ENCODE measurements at regions not wholly inside any gene's neighbourhood (a gene's known extent, or its start where the extent isn't known, plus 50 kb on each side); places are given as distances from the start of the nearest gene placed in this dataset.
"Not testable (repeated sequence)": the region's sequence is repeated elsewhere in the genome, so short reads cannot be mapped to it uniquely, and the experiment has no call there.

DNA sequence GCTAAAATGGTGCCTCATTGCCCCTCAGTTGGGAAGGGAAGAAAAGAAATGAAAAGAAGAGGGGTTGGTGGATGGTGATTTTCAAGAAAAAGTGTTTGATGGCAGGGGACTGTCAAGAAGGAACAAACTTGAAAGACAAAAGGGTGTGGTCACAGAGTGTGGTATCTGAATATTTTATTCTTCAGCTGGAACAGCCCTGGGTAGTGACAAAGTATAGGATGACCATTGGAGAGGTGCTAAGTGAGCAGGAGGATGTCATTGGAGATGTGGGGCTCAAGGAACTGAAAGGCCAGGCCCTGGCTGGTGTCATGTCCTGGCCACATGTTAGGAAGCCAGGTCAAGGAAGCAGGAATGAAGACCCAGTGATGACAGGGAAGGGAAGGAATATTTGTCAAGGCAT is 71.0 kb upstream of the CD55 start:
- TF ChIP-seq, protein P1, sequence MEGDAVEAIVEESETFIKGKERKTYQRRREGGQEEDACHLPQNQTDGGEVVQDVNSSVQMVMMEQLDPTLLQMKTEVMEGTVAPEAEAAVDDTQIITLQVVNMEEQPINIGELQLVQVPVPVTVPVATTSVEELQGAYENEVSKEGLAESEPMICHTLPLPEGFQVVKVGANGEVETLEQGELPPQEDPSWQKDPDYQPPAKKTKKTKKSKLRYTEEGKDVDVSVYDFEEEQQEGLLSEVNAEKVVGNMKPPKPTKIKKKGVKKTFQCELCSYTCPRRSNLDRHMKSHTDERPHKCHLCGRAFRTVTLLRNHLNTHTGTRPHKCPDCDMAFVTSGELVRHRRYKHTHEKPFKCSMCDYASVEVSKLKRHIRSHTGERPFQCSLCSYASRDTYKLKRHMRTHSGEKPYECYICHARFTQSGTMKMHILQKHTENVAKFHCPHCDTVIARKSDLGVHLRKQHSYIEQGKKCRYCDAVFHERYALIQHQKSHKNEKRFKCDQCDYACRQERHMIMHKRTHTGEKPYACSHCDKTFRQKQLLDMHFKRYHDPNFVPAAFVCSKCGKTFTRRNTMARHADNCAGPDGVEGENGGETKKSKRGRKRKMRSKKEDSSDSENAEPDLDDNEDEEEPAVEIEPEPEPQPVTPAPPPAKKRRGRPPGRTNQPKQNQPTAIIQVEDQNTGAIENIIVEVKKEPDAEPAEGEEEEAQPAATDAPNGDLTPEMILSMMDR (IDR thresholded peaks at IDR 0.05): no peak
- no peak for TF ChIP-seq POLR2A (IDR thresholded peaks at IDR 0.05)
- H3K4me3 ChIP-seq: no peak overlapping the region
- H3K9me3 ChIP-seq: no peaks in the 10 kb centered on the region
- no peak overlapping the region for H3K27ac ChIP-seq
- no peaks in the 10 kb centered on the region for H3K4me1 ChIP-seq
- intact Hi-C loops (cut with DNase I; ENCODE audit: low total_unique reads): no loop called here
- H3K36me3 ChIP-seq (ENCODE audit: low read depth, missing control alignments): no peaks in the 10 kb centered on the region
- no peak for DNase-seq
- no peaks in the 10 kb centered on the region for H3K27me3 ChIP-seq

DNA sequence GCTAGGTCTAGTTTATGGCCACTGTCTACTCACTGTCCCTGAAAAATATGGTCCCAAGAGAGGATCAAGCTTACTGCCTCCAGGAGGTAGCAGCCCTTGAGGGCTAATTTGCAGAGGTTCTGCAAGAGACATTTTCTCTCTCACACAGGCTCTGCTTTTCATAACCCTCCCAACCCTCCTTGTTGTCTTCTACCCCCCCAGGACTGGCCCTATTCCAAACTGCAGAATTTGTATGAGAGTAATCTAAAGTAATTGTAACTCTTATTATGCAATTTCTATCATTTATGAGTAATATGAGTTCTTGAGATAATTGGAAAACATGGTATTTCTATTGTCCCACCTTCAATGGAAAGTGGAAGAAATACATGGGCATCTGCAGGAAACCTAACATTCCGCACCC is 70.4 kb upstream of the CD55 start:
- no peak overlapping the region for H3K4me3 ChIP-seq
- no peaks in the 10 kb centered on the region for H3K9me3 ChIP-seq
- no peaks in the 10 kb centered on the region for H3K4me1 ChIP-seq
- WGBS, 2 donors: 89 to 97% methylated on average over 1 of the region's 1 CpG
- H3K36me3 ChIP-seq (ENCODE audit: low read depth, missing control alignments): no peaks in the 10 kb centered on the region
- no peak for TF ChIP-seq POLR2A (IDR thresholded peaks at IDR 0.05)
- TF ChIP-seq, protein P1 (IDR thresholded peaks at IDR 0.05): no peak
- H3K27me3 ChIP-seq: no peaks in the 10 kb centered on the region
- DNase-seq: no peak
- H3K27ac ChIP-seq: no peak overlapping the region
- intact Hi-C loops (cut with DNase I; ENCODE audit: low total_unique reads): no loop called here

DNA sequence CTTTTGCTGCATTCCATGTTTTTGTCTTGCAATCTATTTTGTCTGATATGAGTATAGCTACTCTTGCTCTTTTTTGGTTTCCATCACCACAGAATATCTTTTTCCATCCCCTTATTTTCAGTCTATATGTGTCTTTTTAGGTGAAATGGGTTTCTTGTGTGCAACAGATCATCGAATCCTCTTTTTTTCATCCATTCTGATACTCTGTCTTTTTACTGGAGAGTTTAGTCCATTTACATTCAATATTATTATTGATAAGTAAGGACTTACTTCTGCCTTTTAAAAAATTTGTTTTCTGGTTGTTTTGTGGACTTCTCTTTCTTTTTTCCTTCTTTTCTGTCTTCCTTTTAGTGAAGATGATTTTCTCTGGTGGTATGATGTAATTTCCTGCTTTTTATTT is 64.6 kb upstream of the CD55 start:
- no peak for DNase-seq
- H3K36me3 ChIP-seq (ENCODE audit: low read depth, missing control alignments): no peaks in the 10 kb centered on the region
- 91 to 97% methylated on average over 1 of the region's 1 CpG for WGBS, 2 donors
- no peaks in the 10 kb centered on the region for H3K4me1 ChIP-seq
- H3K27ac ChIP-seq: no peak overlapping the region
- no peak overlapping the region for H3K4me3 ChIP-seq
- intact Hi-C loops (cut with DNase I; ENCODE audit: low total_unique reads): no loop called here
- H3K27me3 ChIP-seq: no peaks in the 10 kb centered on the region
- no peaks in the 10 kb centered on the region for H3K9me3 ChIP-seq
- TF ChIP-seq, protein P1 (IDR thresholded peaks at IDR 0.05): no peak
- no peak for TF ChIP-seq POLR2A (IDR thresholded peaks at IDR 0.05)

DNA sequence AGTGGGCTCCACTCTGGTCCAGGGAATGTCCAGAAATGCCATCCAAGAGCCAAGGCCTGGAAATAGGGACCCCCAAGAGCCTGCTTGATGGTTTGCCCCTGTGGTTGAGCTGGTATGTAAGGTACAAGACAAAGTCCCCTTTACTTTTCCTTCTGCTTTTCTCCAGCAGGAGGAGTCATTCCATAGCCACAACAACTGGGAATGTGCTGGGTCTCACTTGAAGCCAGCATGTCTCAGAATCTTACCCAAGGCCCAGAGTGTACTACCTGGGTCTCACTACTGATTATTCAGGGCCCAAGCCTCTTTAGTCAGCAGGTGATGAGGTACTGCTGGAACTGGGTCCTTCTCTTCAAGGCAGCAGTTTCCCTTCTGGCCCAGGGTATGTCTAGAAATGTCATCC is 62.1 kb upstream of the CD55 start:
- no peaks in the 10 kb centered on the region for H3K36me3 ChIP-seq (ENCODE audit: low read depth, missing control alignments)

DNA sequence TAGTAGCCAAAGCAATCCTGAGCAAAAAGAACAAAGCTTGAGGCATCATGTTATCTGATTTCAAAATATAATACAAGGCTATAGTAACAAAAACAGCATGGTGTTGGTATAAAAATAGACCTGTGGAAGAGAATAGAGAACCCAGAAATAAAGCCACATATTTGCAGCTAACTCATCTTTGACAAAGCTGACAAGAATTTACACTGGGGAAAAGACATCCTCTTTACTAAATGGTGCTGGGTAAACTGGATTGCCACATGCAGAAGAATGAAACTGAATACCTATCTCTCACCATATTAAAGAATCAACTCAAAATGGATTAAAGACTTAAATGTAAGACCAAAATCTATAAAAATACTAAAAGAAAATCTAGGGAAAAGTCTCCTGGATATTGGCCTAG is 59.5 kb upstream of the CD55 start:
- Histone ChIP-seq H3K27ac (no peak overlapping the region), H3K9me3 (no peaks in the 10 kb centered on the region), H3K4me1 (no peaks in the 10 kb centered on the region), H3K27me3 (no peaks in the 10 kb centered on the region), H3K36me3 (ENCODE audit: low read depth, missing control alignments) (no peaks in the 10 kb centered on the region), H3K4me3 (no peak overlapping the region)
- TF ChIP-seq POLR2A (IDR thresholded peaks at IDR 0.05): no peak
- TF ChIP-seq, protein P1 (IDR thresholded peaks at IDR 0.05): no peak
- intact Hi-C loops (cut with DNase I; ENCODE audit: low total_unique reads): no loop called here
- DNase-seq: no peak

More for the DNA sequence above, 62.1 kb upstream of the CD55 start:
- H3K27ac ChIP-seq: no peak overlapping the region
- TF ChIP-seq POLR2A (IDR thresholded peaks at IDR 0.05): no peak
- TF ChIP-seq, protein P1 (IDR thresholded peaks at IDR 0.05): no peak
- intact Hi-C loops (cut with DNase I; ENCODE audit: low total_unique reads): no loop called here
- no peak for DNase-seq
- no peaks in the 10 kb centered on the region for H3K9me3 ChIP-seq
- H3K27me3 ChIP-seq: no peaks in the 10 kb centered on the region
- no peak overlapping the region for H3K4me3 ChIP-seq
- no peaks in the 10 kb centered on the region for H3K4me1 ChIP-seq

DNA sequence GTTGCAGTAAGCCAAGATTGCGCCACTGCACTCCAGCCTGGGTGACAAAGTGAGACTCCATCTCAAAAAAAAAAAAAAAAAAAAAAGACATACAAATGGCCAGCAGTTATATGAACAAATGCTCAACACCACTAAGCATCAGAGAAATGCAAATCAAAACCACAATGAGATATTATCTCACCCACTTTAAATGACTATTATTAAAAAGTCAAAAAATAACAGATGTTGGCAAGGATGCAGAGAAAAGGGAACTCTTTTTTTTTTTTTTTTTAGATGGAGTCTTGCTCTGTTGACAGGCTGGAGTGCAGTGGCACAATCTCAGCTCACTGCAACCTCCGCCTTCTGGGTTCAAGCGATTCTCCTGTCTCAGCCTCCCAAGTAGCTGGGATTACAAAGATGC is 58.6 kb upstream of the CD55 start:
- H3K4me3 ChIP-seq; H3K27me3 ChIP-seq; H3K27ac ChIP-seq; H3K9me3 ChIP-seq; H3K36me3 ChIP-seq (ENCODE audit: low read depth, missing control alignments); intact Hi-C loops (cut with DNase I; ENCODE audit: low total_unique reads); H3K4me1 ChIP-seq; DNase-seq: not testable (repeated sequence)
- WGBS, 2 donors: 90 to 100% methylated on average over 3 of the region's 3 CpGs
